EL (cell line): ENCODE measurements at regions not wholly inside any gene's neighbourhood (a gene's known extent, or its start where the extent isn't known, plus 50 kb on each side); places are given as distances from the start of the nearest gene placed in this dataset.
"Not testable (repeated sequence)": the region's sequence is repeated elsewhere in the genome, so short reads cannot be mapped to it uniquely, and the experiment has no call there.

Experiments used
- DNase-seq: peaks from one replicate; pipeline ENCODE4 v3.0.0-alpha.2; 2016

DNA sequence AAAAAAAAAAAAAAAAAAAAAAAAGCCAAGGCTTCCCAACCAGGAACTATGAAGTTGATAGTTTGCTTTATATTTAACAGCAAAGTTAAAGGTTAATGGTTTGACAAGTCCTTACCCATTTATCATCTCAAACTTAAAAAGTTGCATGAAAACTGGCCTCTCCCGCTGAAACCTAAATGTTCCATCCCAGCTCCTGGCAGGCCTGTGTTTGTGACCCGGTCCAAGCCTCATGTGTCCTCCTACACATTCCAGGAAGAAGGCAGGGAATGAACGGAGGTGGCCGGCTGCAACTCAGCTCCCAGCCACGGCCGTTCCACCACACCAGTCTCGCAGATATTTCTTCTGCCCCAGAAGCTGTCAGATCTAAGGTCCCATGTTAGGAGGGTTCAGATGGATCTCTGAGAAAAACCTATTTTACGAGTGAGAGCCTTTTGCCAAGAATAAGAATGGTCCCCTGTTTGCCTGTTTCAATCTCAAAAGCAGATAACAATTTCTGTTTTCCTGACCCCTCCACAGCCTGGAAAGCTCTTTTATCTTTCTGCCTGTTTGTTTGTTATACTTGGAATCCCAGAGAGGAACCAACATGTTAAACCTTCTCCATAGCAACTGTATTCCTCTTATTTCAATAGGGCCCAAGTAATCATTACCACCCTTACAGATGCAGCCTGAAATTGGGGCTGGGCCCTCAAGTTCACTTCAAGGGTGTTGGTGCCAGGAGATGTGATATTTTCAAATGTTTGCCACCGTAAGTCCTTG is 56.5 kb downstream of the KCTD12 start:
- no peak for DNase-seq

GRCh38 chr13:76828316-76828741 is 57.9 kb downstream of the KCTD12 start:
- peak; percentile 17 for DNase-seq

DNA sequence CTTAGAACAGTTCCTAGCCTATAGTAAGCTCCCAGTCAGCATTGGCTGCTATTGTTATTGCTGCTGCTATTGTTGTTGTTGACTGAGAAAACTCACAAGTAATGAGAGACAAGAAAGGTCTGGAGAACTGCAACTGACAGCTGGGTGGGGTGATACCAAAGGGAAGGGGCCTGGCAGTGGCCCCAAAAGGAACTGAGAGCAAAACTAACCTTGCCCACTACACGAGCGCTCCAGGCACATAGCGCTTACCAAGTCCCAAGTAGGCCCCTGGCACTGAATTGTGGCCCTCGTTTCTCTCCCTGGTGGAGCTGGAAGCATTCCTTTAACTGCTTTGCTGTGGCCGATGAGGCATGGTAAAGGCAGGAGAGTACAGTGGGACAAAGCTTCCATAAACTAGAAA is 59.7 kb downstream of the KCTD12 start:
- no peak for DNase-seq

DNA sequence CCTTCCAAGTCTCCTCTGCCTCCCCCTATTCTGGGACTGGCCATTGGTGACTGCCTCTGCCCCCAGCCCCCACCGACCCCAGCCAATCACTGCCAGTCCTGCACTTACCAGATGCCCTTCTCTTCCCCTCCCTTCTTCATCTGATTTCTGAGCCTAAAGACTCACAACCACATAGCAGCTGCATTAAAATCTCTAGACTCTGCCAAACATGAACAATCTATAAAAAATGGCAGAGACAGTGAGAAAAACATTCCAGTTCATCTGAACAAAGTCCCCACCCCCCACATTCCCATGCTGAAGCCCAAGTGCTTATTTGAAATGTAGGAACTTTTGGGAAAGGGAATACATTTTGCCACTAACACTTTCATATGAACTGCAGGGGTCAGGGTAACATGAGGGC is 60.8 kb downstream of the KCTD12 start:
- DNase-seq: no peak

DNA sequence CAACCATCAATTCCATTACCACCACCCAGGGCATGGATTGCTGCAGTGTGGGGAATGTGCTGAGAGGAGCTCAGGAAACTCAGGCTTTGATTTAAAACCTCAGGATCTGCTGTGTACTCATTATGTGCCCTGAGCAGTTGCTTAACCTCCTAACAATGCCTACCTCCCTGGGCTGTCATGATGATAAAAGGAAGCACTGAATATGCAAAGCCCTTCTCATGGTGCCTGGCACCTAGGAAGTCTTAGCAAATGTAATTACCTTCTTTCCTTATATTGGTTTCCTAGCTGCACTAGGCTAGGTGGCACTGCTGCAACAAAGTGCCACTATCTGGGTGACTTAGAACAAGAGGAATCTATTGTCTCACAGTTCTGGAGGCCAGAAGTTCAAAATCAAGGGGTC is 62.2 kb downstream of the KCTD12 start:
- no peak for DNase-seq

DNA sequence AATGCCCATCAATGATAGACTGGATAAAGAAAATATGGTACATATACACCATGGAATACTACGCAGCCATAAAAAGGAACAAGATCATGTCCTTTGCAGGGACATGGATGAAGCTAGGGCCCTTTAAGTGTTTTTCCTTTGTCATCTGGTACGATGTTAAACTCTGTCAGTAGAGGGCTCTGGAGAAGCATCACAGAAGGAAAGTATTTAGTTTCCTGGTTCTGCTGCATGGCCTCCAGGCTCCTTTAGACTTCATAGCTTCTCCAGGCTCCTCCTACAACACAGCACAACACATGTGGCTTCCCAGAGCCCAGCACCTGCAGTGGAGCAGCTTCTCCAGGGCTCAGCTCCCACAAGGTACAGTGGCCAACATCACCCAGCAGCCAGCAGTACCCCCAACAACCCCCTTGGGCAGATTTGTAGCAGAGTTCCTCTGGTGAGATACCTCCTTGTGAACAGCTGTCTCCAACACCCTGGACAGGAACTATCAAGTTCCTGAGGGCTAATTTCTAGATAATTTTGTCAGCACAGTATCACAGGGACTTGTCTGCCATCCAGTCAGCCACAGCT is 63.4 kb downstream of the KCTD12 start:
- DNase-seq: peak; percentile 31

DNA sequence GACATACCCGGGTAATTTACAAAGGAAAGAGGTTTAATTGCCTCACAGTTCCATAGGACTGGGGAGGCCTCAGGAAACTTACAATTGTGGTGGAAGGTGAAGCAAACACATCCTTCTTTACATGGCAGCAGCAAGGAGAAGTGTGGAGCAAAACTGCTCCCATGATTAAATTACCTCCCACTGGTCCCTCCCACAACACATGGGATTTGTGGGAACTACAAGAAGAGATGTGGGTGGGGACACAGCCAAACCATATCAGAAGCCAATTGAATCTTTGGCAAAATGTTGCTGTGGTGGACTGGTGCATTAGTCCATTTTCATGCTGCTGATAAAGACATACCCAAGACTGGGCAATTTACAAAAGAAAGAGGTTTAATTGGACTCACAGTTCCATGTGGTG is 65.0 kb downstream of the KCTD12 start:
- DNase-seq: not testable (repeated sequence)

DNA sequence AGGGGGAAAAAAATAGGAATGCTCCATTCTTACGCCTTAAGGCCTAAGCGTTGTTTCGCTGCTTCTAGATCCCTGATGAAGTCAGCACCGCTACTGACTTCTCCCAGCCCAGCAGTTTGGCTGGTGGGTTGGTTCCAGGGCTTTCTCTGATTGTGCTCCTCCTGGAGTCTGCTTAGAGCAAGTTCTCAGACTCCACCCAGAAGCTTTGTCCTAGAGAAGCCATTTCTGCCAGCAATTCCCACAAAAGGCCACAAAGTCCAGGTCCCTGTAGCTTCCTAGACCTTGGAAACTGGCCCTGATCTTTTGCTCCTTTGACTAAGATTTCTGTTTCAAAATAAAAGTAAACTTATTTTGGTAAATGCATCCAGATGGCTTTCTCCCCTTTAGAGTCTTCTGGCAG is 65.4 kb downstream of the KCTD12 start:
- peak; percentile 5 for DNase-seq

- no peak for DNase-seq
Measured at GRCh38 chr13:76816394-76816793, 69.8 kb downstream of the KCTD12 start.

GRCh38 chr13:76815344-76815743 is 70.9 kb downstream of the KCTD12 start:
- no peak for DNase-seq

DNA sequence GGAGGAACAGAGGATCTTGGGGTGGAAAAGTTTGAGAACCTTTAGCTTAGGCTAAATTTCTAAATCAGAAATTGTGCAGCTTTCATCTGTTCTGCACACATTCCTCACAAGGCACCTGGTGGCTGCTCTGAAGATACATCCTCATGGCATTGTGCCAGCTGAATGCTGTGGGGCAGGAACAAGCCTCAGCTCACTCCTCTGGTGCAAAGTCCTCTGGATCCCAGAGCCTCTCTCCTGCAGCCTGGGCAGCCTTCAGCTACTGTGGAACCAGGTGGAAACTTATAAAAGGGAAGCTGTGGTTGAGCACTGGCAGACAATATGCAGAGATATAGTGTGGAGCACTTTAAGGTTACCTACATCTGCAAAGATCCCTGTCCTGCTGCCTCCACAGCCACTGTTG is 72.3 kb downstream of the KCTD12 start:
- DNase-seq: no peak

GRCh38 chr13:76813000-76813691 is 73.1 kb downstream of the KCTD12 start:
- DNase-seq: no peak

GRCh38 chr13:76812206-76812897 is 73.9 kb downstream of the KCTD12 start:
- no peak for DNase-seq

DNA sequence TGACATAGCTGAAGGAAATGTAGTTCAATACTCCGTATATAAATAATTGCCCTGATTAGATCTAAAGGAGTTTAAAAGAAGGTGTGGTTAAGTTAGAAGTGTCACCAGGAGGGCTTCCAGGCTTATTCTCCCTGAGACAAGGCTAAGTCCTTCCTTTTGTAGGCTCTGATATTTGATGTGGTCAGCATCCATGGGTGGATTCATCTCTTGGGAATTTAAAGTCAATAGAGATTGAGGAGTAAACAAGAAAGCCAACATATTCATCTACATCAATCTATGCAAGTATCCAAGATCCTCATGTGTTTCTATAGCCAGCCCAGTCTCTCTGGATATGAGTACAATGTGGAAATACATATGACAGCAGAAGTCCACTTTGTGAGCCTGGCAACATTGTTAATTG is 76.8 kb downstream of the KCTD12 start:
- DNase-seq: no peak

DNA sequence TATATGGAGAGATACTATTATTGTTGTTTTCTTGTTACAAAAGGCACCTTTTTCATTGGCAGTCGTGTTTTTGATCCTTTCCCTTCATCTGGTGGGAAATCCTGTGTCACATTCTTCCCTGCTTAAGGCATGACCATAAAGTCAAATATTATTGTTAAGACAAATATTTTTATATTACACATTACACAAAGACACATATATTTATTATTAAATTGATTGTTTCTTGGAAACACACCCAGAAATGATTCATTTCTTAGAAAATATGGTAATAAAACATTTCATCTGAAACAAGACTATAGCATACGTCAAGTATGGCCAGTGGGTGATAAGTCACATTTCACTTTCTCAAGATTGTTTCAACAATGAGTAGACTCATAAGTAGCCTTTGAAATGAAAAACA is 77.3 kb downstream of the KCTD12 start:
- DNase-seq: no peak

- no peak for DNase-seq
Measured at GRCh38 chr13:76804801-76805200, 81.4 kb downstream of the KCTD12 start.

DNA sequence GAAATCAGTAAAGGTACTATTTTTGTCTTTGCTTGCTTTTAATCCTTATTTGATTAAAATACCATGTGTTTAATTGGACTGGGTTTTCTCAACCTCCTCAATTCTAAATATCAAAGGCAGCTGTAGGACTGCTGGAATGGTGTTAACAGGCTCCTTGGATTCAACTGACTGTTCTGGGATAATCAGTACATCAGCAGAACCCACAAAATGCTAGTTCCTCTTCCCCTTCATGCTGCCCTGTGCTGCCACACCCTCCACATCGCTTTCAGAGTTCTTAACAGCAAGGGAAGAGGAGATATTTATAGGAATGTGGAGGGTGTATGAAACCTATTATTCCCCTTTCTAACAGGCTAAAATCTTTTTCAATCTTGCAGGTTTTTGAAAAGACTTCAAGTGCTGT is 82.4 kb downstream of the KCTD12 start:
- DNase-seq: no peak

- no peak for DNase-seq
Measured at GRCh38 chr13:76800943-76801342, 85.3 kb downstream of the KCTD12 start.

DNA sequence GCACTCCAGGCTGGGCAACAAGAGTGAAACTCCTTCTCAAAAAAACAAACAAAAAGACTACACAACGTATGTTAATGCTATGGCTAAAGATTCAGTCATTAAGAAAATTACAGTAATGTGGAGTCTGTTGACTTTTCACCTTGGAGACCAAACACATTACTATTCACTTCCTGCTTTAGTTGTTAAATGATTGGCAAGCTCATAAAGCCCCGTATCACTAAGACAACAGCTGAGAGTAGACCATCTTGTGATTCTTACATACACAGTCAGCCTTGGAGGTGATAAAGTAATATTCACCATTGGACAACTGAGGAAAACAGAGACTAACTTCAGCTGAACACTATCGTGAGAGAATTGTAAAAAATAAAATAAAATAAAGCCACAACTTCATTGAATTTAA is 86.5 kb downstream of the KCTD12 start:
- no peak for DNase-seq

GRCh38 chr13:76798037-76798436 is 88.2 kb downstream of the KCTD12 start:
- no peak for DNase-seq

DNA sequence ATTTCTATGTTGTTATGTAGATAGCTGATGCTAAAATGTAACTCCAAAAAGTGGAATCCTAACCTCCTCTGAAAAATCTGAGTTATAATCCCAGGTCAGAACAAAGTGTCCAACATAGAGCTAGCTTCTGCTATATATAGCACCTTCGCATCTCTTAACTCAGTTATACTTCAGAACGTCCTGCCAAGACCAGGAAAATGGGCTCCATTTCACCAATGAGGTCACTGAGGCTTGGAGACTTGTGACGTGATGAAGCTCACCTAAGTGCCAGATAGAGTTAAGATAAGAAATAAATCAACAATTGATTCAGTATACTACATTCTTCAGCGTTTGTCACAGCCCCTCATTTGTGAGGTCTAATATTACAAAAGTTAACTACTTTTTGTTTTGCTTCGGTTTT is 88.8 kb downstream of the KCTD12 start:
- no peak for DNase-seq

- DNase-seq: no peak
Measured at GRCh38 chr13:76796851-76797250, 89.4 kb downstream of the KCTD12 start.
